ENCODE measurements at regions not wholly inside any gene's neighbourhood (a gene's known extent, or its start where the extent isn't known, plus 50 kb on each side); places are given as distances from the start of the nearest gene placed in this dataset.

- DNase-seq (ENCODE audit: low spot score in 2 of 2, unreplicated experiment in 2 of 2), result no peak
- H3K4me1 Mint-ChIP-seq, result peaks cover 23% of the 10 kb centered on the region
- no peak overlapping the region for H3K27ac Mint-ChIP-seq
Observed at GRCh38 chr4:102441978-102442911, 58.9 kb upstream of the NFKB1 start.

GRCh38 chr4:102444752-102445151, 56.4 kb upstream of the NFKB1 start:
- Mint-ChIP-seq H3K27ac (peak overlapping the region; percentile 19), H3K27me3 (ENCODE audit: low read depth) (no peaks in the 10 kb centered on the region), H3K4me1 (peaks cover 12% of the 10 kb centered on the region), H3K36me3 (no peaks in the 10 kb centered on the region), H3K9me3 (no peaks in the 10 kb centered on the region), H3K4me3 (no peak overlapping the region)
- no peak for TF ChIP-seq CTCF (IDR thresholded peaks at IDR 0.05; ENCODE audit: unreplicated experiment)
- DNase-seq (ENCODE audit: low spot score in 2 of 2, unreplicated experiment in 2 of 2), result no peak

More at GRCh38 chr4:102441978-102442911, 58.9 kb upstream of the NFKB1 start:
- no peak for TF ChIP-seq CTCF (IDR thresholded peaks at IDR 0.05; ENCODE audit: unreplicated experiment)
- Mint-ChIP-seq H3K27me3 (ENCODE audit: low read depth) (no peaks in the 10 kb centered on the region), H3K9me3 (no peaks in the 10 kb centered on the region), H3K4me3 (no peak overlapping the region), H3K36me3 (no peaks in the 10 kb centered on the region)

- H3K27me3 Mint-ChIP-seq (ENCODE audit: low read depth), result no peaks in the 10 kb centered on the region
- no peak for TF ChIP-seq CTCF (IDR thresholded peaks at IDR 0.05; ENCODE audit: unreplicated experiment)
- H3K9me3 Mint-ChIP-seq, result no peaks in the 10 kb centered on the region
- no peak for DNase-seq (ENCODE audit: low spot score in 2 of 2, unreplicated experiment in 2 of 2)
- no peak overlapping the region for H3K27ac Mint-ChIP-seq
- peaks cover 7% of the 10 kb centered on the region for H3K4me1 Mint-ChIP-seq
- no peaks in the 10 kb centered on the region for H3K36me3 Mint-ChIP-seq
- H3K4me3 Mint-ChIP-seq, result no peak overlapping the region
Observed at GRCh38 chr4:102445213-102445612, 55.9 kb upstream of the NFKB1 start.

- Mint-ChIP-seq H3K4me1 (peaks cover 4% of the 10 kb centered on the region), H3K4me3 (no peak overlapping the region), H3K27me3 (ENCODE audit: low read depth) (no peaks in the 10 kb centered on the region), H3K27ac (no peak overlapping the region), H3K9me3 (no peaks in the 10 kb centered on the region), H3K36me3 (no peaks in the 10 kb centered on the region)
- no peak for TF ChIP-seq CTCF (IDR thresholded peaks at IDR 0.05; ENCODE audit: unreplicated experiment)
- no peak for DNase-seq (ENCODE audit: low spot score in 2 of 2, unreplicated experiment in 2 of 2)
Observed at GRCh38 chr4:102447413-102447812, 53.7 kb upstream of the NFKB1 start.

- no peak for DNase-seq (ENCODE audit: low spot score in 2 of 2, unreplicated experiment in 2 of 2)
- peak; percentile 18 for TF ChIP-seq CTCF (IDR thresholded peaks at IDR 0.05; ENCODE audit: unreplicated experiment)
- H3K36me3 Mint-ChIP-seq, result no peaks in the 10 kb centered on the region
- no peaks in the 10 kb centered on the region for H3K9me3 Mint-ChIP-seq
- no peaks in the 10 kb centered on the region for H3K4me1 Mint-ChIP-seq
- no peak overlapping the region for H3K4me3 Mint-ChIP-seq
- no peaks in the 10 kb centered on the region for H3K27me3 Mint-ChIP-seq (ENCODE audit: low read depth)
- H3K27ac Mint-ChIP-seq, result no peak overlapping the region
Observed at GRCh38 chr4:102449751-102450352, 51.3 kb upstream of the NFKB1 start.

All from mesothelial cell of epicardium (in vitro differentiated cells).